Smooth muscle cell of the brain vasculature (primary cell): ENCODE measurements at regions not wholly inside any gene's neighbourhood (a gene's known extent, or its start where the extent isn't known, plus 50 kb on each side); places are given as distances from the start of the nearest gene placed in this dataset.
"Not testable (repeated sequence)": the region's sequence is repeated elsewhere in the genome, so short reads cannot be mapped to it uniquely, and the experiment has no call there.

ENCODE experiments used
- DNase-seq: peaks from one replicate; pipeline ENCODE4 v3.0.0-alpha.2; 2012; ENCODE audit warnings: low read depth, low spot score

DNA sequence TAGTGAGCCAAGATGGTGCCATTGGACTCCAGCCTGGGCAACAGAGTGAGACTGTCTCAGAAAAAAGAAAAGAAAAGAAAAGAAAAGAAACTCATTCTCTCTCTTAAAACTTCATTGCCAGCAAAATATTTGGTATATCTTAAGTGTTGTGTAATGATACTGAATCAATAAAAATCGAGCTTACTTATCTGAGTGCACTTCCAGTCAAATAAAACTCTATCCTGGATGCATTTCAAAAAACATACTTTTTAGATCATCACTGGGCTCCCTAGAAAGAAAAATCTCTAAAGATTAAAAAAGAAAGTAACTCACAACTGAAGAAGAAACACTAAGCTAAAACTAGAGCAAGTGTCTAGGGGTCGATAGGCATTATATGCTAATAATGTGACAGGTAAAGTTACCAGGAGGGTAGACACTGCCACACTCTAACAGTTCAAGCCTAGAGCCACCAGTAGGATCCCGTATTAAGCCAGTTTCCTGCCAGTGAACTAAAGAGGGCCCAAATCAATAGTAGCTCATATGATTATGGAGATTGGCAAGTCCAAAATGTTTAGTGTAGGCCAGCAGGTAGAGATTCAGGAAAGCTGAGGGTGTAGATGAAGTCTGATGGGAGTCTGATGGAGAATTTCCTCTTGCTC is 242.1 kb upstream of the CYRIA start:
- DNase-seq: no peak

DNA sequence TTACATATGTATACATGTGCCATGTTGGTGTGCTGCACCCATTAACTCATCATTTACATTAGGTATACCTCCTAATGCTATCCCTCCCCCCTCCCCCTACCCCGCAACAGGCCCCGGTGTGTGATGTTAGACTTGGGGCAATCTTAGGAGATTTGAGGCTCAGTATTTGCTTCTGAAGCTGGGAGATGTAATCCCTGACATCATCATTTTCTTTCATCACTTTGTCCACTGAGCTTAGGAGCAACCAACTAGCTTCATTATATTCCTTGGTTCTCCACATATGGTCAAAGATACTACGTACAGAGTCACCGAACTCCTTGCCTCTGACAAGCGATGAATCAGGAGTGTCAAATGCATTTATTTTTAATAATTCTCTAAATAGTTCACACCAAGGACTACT is 239.7 kb upstream of the CYRIA start:
- DNase-seq: not testable (repeated sequence)

DNA sequence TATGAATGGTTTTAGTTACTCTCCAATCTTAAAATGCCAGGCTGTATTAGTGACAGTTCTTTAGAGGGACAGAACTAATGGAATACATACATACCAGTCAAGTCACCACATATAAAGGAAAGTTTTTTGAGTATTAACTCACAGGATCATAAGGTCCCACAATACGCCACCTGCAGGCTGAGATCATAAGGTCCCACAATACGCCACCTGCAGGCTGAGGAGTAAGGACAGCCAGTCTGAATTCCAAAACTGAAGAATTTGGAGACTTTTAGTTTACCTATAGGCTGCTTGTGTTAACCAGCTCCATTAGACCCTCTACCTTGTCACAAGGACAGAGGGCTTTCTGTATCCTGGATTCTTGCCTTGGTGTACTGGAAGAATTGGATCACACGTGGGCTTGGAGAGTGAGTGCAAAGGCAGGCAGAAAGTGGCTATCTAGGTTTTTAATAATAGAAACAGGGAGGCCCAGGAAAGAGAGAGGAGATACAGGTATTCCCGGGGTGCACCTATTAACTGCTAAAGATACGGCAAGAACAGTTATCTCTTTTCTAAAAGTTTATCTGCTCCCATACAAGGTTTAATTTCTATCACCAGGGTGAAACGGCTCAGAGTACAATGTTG is 234.9 kb upstream of the CYRIA start:
- no peak for DNase-seq

DNA sequence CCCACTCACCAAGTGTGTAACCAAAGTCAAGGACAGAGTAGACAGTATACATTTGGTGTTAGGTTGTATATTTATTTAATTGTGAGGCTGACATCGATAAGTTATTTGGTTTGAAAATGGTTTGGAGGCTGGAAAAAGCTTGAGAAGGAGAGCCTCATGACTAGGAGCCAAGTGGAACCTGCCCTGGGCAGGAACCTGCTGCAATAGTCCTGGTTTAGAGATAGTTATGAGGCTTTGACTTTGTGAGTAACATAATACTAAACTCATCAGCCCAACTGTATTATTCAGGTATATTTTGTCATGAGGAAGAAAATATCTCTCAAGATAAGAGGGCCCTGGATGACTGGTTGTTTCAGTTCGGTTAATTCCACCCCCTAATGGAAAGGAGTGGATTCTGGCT is 234.3 kb upstream of the CYRIA start:
- DNase-seq: no peak

DNA sequence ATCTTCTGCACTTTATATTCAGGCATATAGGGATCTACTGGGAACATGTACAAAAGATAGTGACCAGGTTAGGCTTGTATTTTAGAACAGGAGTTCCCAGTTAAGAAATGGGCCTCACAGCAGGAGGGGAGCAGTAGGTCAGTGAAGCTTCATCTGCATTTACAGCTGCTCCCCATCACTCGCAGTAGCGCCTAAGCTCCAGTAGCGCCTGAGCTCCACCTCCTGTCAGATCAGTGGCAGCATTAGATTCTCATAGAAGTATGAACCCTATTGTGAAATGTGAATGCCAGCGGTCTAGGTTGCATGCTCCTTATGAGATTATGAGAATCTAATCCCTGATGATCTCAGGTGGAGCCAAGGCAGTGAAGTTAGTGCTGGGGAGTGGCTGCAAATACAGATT is 224.4 kb upstream of the CYRIA start:
- DNase-seq: no peak

DNA sequence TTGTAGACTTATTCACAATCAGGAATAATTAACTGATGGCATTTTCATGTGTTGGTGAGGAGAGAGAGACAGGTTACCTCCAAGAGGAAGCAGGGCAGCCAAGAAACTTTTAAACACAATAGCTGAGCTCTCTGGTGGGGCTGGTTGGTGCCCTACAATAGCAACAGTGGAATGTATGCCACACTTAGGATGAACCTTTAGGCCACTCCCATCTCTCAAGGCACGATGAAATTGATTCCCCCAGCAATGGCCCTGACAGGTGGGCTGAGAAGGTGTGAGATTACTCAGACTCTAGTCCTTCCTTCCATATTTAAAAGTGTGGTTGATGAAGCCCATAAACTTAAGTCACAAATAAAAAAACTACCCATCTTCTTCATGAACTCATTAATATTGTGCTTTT is 219.4 kb upstream of the CYRIA start:
- DNase-seq: no peak

DNA sequence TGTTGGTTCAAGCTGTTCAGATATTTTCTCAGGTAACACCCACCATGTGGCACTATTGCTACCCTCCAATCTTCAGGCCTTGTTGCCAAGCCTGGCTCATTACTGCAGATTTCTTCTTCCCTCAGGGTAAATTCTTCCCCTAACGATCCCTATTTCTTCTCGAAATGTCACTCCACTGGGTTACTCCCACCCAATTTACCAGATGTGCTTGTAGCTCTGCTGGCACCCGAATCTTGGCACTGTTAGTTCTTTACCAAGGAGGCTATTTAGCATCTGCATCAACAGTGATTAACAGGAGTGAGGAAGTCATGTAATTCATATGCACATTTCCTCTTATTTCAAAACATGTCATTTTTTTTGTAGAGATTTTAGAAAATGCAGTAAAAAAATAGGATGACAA is 217.1 kb upstream of the CYRIA start:
- no peak for DNase-seq

DNA sequence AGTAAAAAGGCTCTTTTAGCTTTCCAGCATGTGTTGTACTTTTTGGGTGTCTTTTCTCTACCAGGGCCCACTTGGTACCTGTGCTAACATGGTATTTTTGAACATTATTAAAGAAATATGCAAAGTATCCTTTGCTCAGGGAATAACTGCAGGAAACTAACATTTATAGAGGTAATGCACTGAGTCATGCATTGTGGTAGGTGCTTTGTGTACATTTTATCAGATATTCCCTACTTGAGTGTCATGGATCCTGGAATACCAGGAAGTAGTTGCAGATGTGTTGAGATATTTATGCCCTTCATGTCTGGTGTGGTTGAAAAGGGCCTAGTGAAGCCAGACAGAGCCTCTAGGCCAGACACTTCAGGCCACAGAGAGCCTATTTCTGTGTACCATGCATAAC is 215.5 kb upstream of the CYRIA start:
- DNase-seq: no peak

DNA sequence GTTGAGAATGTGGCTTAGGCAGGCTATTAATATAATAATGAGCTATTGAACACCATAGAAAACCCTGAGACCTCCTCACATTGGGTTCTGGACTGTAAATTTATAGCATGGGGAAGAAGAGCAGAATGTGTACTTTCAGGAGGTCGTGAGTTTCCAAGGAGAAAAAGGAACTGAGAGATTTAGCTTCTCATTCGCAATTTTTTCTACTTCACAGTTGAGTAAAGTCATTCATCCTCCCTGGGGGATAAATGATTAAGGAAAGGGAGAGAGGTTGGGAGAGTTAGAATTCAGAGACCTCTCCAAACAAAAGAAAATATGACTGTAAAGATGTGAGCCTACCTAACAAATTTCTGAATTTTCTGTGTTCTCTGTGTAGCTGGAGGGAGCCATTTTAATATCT is 205.8 kb upstream of the CYRIA start:
- no peak for DNase-seq

DNA sequence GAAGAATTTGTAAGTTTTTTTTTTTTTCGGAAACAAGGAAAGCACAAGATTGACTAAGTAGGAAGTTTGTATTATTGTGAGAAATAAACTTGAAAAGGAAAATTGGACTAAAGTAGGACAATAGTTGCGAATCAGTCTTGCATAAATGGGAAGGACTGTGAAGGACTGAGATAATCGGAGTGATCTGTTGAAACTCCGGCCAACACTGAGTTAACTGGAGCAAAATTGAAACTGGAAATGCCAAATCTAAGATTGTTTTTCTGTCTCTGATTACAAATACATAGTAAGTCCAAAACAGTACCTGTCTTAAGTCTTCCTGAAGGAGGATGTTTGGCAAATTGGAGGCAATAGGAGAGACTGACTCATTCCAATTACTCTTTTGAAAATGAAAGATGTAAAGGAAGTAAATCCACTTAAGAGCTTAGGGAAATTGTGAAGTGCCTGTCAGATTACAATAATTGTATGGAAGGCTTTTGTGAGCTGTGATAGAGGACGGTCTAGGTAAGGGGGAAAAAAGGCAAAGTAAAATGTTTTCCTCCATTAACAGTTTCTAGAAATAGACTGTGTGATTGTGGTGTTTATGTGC is 204.9 kb upstream of the CYRIA start:
- no peak for DNase-seq

DNA sequence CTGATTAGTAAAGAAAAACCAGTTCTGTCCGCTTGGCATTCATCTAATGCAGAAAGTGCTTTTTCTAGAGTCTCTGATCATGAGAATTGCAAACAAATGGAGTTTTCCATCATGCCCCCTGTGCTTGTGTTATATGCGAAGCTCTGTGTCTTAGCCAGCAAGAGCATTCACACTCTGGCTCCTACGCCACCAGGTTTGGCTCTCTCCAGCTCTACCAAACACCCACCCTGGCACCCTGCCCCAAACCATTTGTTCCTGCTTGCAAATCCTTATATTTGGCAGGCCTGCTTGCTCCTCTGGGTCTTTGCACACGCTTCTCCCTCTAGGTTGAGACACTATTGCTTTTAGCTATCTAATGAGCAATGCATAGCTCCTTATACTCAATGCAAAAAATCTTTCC is 204.1 kb upstream of the CYRIA start:
- DNase-seq: no peak

DNA sequence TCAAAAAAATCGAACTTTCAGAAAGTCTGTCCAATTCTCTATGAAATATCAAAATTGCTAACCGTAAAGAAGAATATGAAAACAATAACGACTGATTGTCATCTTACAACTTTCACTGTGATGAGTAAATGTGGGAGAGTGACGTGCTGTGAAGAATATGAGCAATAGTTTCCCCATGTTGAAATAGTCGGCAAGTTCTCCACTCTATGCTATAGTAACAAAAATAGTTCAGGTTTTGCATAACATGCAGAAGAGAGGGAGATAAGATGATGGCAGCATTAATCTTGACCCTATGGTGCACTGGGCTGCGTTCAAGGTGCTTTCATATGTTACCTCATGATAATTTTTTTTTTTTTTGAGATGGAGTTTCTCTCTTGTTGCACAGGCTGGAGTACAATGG is 196.8 kb upstream of the CYRIA start:
- no peak for DNase-seq

DNA sequence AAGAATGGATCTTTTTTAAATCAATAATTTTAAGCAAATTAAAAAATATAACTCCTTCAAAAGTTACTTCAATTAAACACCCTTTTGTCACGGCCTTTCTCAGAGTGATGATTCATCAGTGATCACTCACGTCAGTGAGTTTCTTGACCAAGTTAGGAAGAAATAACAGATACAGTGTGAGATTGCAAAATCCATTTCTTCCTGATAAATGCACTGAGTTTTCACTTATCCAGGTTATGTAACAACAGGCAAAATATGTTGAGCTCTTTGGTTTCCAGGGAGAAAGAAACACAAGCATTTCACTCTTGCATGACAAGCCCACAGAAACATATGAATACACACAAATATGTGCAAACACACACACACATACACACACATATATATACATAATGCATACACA is 195.9 kb upstream of the CYRIA start:
- no peak for DNase-seq

DNA sequence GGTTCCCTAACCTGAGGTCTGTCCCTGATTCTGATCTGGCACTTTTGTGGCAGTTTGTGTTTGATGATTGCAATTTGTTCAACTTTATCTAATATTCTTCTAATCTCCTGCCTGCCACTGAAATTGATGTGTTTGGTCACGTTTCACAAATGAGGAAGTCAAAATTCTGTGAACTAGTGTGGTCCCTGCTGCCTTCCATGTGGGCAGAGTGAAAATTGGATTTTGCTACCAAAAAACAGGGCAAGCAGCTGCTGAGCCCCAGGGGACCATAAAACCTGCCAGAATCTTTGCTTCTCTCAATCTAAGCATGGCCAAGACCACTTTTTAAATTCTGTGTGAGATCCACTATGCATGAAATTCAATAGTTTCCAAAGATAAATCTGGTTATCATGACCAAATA is 195.5 kb upstream of the CYRIA start:
- DNase-seq: no peak

DNA sequence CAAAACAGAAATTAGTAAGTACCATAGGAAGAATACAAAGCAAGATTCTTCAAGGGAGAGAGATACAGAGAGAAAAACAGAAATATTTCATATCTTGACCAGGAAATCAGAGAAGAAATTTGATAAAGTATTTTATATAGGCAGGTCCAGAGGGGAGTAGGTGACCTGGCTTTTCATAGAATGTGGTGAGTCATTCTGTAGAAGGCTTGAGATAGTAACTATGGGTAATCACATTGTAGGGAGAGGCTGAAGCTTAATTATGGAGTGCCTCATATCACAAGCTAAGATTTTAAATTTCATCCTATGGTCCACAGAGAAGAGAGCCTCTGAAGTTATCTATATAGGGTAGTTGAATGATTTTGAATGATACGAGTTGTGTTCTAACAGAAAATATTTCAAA is 195.0 kb upstream of the CYRIA start:
- no peak for DNase-seq

DNA sequence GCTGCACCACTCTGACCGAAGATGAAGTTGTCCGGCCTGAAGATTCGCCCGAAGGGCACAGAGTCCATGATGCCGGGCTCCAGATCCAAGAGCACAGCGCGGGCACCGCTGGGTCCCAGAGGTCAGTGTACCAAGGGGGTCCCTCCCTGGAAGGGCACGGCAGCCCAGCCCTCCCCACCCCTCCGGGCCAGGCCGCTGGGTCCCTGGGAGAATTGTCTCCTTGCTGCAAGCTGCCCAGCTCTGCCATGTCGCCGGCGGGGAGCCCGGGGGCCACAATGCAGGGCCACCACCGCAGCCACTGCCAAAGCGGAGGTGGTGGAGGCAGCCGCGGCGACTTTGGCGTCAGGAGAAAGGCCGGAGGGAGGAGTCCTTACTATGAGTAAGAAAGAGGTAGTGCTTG is 189.5 kb upstream of the CYRIA start:
- no peak for DNase-seq

DNA sequence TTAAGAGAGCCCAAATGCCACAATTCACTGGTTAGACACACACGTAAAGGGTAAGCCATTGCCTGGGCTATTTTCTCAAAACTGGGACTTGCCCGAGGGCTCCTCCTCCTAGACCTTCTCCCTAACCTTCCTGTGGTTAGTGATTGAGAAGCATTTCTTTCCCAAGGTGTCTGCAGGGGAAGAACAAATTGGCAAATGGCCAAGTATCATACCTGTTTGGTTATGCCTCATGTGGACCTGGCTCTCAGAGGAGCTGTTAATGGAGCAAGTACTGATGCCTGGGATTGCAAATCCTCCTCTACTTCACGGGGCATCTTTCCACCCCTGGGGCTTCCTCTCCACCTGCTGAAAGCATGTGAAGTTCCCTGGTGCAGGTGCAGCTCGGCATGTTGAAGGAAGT is 187.5 kb upstream of the CYRIA start:
- no peak for DNase-seq

DNA sequence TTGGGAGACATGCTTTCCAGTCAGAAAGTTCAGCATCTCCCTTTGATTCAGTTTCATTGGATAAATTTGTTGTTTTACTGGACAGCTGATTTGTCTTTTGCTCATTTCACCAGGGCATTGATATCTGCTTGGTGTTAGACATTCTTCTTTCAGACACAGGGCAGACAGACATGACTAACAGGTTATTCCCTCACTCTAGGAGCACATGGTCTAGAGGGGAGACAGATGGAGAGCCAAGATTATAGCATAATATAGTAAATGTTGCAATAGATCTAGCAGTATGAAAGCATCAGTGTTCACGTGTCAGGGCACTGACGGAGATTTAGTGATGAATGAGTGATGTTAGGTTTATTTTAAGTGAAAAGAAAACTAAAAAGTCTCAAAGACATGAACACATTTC is 187.0 kb upstream of the CYRIA start:
- DNase-seq: no peak

DNA sequence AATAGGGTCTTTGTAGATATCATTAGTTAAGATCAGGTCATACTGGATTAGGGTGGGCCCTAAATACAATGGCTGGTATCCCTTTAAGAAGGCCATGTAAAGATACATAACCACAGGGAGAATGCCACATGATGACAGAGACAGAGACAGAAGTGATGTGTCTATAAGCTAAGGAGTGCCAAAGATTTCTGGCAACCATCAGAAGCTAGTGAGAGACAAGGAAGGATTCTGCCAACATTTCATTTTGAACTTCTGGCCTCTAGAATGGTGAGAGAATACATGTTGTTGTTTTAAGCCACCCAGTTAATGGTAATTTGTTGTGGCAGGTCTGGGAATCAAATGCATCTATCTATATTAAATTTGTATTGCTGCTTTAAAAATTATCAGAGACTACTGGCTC is 185.5 kb upstream of the CYRIA start:
- no peak for DNase-seq

DNA sequence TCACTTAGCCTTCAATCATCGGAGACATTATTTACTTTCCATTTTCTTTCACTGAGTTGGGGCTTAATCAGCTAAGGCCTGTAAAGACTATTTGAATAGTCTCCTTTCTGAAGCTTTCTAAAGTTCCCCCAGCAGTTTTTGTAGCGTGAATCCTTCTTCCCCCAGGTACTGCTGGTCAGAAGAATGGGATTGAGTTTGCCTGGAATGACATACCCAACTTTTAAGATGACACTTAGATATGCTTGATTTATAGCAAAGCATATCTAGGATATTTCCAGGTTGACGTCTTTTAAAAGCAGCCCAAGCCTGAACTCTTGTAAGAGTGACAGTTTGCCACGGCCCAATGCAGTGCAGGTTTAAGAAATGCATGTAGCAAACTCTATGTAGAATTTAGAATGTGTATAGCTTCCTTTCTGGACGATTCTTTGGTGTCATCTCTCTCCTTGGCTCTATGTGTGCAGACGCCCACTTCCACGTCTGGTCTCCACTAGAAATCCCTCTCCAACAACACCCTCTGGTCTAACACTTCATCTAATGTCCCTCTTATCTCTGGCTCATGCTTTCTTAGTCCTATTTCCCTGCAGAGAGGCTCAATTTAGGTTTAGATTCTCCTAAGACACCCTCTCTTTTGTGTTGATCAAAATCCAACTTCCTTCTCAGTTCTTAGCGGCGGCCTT is 175.0 kb upstream of the CYRIA start:
- DNase-seq: no peak

DNA sequence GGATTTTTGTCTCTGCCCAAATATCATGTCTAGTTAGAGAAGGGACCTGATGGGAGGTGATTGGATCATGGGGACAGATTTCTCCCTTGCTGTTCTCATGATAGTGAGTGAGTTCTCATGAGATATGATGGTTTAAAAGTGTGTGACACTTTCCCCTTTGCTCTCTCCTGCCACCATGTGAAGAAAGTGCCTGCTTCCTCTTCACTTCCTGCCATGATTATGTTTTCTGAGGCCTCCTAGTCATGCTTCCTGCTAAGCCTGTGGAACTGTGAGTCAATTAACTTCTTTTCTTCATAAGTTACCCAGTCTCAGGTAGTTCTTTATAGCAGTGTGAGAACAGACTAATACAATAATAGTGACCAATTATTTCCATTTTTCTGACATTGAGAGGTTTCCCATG is 167.3 kb upstream of the CYRIA start:
- no peak for DNase-seq

DNA sequence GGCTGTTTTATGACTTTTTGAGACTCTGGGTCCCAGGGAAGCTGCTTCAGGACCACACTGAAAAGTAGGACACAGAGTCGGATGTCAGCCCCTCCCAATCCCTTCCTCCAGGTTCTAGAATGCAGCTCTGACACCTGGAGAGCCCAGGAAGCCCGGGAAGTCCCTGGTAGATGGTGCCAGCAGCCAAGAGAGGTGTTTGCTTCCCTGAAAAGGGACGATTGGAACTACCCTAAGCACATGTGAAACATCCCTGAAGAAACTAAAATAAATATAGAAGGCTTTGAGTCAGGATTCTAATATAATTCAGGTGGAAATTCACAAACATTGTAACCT is 163.2 kb upstream of the CYRIA start:
- DNase-seq: no peak
